GM18499 (cell line): ENCODE measurements at regions not wholly inside any gene's neighbourhood (a gene's known extent, or its start where the extent isn't known, plus 50 kb on each side); places are given as distances from the start of the nearest gene placed in this dataset.

ENCODE experiments used
- ATAC-seq: cut with Tn5 transposase; IDR thresholded peaks from one replicate; pipeline ENCODE4 v1.9.1; 2021; ENCODE audit warnings: moderate number of reproducible peaks; ENCODE audit not compliant: insufficient read depth, unreplicated experiment

DNA sequence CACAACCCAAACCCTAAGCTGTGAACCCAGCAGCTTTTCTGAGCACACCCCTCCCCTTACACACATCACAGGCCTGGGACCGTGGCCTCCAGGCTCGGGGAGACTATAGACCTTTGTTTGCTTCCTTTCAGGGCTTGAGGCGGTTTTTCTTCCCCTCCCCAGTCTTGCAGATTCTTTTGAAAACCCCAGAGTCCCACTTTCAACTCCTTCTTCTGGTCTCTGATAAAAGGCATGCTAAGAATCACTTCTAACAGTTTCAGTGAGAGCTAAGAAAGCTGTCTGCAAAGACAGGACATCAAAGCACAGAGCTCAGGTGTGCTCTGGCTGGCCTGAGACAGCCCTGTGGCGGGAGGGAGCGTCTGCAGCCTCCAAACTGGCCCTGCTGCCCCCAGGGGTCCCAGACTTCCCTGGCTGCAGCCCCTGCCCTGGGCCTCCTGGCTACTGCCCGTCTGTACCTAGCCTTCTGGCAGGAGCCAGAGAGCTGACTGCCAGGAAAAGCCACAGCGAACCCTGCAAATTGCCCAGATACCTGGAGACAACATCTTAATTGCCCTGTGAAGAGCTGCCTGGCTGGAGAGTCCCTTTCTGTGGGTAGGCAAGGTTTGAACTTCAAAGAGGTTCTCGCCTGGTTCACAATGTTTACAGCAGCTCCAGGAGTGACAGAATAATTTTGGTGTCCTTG is 138.9 kb downstream of the GADD45G start:
- ATAC-seq: no peak

DNA sequence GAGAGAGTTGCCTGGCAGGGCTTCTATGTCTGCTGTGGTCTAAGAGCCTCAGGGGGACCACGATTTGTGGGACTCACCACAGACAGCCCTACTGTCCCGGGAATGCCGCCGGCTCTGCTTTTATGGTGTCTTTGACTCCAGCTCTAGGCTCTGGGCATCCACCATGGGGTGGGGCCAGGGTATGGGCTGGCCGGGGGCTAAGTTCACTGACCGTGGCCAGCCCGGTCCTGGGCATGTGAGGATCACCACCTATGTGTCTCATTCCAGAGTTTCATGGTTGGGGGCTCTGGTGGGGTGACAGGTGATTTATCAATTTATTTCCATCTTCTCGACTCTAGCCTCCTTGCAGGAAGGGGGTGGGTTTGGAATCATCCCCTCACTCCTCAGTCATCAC is 139.4 kb downstream of the GADD45G start:
- ATAC-seq: no peak

DNA sequence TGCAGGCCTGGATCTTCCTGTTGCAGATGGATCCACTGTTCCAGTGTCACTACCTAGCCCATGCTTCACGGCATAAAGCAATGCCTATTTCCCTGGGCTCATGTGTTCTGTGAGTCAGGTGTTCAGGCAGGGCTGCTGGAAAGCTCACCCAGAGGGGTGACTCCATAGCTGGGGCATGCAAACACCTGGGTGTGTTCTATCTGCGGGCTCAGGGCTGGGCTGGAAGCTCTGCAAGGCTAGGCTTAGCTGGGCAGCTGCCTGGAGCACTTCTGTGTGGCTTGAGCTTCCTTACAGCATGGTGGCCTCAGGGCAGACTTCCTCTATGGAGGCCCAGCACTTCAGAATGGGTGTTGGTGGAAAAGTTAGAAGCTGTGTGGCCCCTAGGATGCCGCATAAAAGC is 139.9 kb downstream of the GADD45G start:
- no peak for ATAC-seq

DNA sequence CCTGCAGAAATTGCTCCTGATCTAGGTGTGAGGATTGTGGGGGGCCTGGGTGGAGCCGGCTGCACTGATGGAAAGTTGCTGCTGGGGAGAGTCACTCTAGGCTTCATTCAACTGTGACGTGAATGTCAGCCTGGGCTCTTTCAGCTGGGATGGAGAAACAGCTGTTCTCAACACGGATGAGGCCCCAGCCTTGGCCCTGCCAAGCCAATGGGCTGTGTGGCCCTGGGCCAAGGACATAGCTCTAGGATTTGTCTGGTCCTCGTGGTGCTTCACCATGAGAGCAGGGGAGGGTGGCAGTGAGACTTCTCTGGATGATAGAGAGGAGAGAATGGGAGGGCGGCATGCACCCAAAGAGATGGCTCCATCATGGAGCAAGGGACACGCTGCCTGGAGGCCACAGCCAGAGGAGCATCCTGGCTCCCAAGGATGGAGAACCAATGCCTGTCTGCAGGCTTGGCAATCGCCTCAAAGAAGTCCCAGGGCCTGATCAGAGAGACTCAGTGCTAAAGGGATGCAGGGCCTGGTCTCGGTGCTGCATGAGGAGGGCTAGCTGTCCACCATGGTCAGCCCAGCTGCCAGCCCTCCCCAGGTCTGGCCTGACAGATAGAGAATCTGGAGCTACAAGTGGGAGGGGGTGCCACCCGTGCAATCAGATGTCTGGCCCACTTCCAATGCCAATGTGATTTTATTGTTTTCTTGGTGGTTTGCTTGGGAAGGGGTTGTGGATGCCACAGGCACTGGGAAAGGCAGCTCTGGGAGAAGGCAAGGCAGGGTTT is 141.0 kb downstream of the GADD45G start:
- ATAC-seq: no peak

DNA sequence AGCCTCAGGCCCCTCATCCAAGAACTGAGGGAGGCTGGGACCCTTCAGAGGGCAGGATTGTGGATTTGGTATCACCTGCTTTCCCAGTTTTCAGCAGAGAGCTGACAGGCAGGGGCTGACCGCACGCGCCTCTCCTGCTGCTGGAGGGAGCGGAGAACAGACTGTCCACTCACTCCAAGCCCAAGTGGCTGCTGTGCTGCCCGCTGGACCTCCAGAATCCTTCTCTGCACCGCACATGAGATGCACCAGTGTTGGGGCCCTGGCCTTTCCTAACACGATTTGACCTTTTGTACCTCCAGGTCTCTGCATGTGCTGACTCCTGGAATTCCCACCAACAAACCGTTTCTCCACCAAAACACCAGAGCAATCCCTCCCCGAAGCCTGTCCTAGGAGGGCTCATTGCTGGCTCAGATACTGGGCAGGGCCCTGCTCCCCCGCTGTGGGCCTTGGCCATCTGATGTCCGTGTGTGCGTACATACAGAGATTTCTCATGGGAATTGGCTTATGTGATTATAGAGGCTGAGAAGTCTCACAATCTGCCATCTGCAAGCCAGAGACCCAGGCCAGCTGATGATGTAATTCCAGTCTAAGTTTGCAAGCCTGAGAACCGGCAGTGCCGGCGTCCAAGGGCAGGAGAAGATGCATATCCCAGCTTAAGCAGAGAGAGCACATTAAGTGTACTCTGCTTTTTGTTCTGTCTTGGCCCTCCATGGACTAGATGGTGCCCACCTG is 141.7 kb downstream of the GADD45G start:
- ATAC-seq: no peak

DNA sequence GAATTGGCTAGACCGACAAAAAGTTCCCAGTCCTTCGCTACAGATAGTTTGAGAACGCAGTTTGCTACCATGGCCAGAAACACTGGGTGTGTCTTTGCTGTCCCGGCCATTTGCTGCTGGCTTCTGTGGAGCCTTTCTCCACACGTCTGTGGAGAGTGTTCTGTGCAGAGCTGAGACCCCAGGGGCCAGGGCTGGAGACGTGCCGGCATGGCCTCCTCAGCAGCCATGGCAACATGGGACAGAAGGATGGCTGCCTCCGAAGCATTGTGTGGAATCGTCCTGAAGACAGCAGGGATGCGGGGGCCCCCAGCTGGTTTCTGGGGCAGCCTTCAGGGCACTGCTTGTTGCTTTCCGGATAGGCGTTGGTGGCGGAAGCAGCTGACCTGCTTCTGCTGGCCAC is 142.8 kb downstream of the GADD45G start:
- ATAC-seq: no peak

DNA sequence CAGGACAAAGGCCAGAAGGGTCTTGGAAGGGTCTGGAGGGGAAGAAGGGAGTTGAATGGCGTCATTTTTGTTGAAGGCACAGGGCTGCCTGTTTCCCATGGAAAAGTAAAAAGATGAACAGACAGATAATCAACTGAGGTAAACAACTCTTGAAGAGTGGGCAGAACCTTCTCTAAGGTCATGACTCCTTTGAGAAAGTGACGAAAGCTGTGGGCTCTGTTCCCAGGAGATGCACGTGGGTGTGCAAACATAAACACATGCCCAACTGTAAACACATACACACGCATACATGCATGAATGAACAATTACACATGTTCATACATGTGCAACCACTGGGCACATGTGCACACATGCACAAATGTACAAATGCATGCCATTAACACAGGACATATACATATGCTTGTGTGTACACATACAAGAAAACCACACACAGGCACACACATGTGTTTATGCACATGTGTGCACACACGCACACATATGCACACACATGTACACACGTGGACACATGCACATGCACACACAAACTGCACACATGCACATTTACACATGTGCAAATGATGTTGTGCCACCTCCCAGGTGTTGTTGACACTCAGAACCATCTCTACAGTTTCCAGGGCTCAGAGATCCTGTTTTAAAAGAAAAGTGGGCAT is 143.3 kb downstream of the GADD45G start:
- ATAC-seq: no peak

DNA sequence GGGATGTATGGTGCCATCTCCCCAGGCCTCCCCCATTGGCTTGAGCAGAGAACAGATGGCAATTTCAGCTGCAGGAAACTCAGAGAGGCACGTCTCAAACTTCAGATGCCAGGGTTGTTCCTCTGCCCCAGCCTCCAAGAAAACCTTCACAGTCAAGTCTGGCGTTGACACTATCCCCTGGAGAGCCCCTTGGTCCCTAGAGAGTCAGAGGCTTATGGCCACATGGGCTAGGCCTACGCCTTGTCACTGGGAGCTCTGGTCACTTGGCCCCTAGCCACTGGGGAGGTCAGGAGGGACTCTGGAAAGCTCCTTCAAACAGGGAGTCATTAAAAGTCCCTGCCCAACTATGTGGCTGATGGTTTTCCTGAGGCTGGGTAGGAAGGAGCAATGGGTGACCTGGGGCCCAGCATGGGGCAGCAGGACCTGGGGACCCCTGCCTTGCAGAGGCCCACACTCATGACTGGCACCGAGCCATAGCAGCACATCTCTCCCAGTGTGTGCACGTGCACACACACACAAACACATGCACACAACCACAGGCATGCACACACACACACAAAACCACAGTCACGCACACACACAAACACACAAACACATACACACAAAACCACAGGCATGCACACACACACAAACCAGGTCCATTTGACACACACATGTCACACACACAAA is 144.2 kb downstream of the GADD45G start:
- ATAC-seq: no peak

DNA sequence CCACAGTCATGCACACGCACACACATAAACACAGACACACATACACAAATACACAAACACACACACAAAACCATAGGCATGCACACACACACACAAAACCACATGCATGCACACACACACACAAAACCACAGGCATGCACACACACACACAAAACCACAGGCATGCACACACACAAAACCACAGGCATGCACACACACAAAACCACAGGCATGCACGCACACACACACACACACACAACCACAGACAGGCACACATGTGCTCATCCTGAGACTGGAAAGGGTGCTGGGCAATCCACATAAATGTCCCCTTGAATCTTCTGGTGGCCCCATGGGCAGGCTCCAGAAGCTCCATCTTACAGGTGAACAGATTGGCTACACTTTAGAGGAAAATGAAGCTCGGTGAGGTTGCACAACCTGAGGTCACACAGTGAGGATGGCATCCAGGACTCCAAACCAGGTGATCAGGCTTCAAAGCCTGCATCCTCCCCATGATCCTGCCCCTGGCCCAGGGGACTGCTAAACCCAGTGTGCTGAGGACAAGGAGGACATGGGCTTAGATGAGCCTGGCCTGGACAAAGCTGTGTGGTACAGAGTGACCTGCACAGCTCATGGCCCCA is 144.8 kb downstream of the GADD45G start:
- ATAC-seq: no peak

DNA sequence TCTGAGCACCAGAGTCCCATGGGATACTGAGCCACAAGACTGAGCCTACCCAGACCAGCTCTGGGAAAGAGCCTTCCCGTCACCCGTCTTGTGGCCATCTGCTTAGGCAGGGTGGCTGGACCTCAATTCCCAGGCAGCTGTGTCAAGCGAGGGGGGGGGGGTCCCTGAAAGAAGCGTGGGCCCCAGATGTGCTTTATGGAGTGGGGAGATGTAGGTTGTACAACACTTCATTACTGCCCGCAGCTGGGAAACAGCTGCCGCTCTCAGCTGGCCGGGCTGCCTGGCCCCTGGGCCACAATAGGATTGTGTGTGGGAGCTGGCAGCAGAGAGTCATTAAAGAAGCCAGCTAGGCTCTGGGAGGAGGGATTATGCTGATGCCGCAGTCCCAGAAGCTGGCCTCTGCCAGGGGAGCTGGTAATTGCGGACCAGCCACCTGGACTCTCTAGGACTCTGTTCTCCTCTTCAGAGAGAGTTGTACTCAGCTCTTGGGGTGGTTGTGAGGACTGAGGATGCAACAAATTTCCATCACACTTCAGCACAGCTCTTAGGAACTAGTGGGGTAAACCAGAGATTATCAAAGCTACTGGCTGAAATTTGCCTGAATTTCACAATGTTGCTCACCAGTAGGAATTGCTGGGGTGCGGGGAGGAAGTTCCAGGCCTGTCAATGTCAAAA is 145.4 kb downstream of the GADD45G start:
- no peak for ATAC-seq

DNA sequence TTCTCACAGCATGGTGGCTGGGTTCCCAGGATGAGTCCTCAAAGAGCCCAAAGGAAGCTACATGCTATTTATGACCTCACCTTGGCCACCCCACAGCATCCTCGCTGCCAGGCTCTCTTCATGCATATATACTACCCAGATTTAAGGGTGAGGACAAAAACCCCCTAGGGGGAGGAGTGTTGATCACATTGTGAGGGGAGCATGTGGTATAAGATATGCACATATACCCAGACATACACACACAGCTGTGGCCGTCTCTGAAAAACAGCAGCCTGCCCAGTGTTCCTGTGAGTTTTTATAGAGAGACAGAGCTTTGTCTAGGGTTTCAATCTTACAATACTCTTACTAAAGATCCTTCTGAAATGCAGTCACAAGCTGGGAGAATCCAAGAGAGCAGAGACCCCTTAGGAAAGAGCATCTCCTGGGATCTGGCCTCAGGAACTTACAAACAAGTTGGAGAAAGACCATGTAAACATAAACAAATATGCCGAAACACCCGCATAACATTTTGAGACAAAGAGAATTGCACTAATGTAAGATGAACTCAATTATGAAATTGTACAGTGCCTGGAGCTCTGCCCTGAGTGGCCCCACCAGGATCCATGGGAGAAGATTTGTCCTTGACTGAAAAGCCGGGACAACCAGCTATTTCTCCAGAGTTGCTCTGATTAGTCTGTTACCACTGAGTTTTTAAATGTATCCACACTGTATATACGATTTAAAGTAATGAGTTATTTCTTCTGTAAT is 146.4 kb downstream of the GADD45G start:
- ATAC-seq: no peak

DNA sequence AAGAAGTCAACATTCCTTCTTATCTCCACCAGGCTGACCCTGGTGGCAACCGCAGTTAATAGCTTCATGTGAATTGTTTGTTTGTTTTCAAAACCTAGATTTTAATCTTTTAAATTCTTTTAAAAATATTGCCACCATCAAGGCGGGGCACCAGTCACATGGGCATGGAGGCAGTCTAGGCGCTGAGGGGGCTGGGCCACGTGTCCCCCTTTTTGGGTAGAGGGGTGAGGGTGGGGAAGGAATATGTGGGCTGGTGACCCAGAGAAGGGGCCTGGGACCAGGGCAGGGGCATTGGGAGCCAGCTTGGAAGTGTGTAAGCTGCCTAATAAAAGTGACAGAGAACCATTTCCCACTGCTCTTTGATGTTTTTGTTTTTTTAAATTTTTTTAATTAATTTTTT is 147.3 kb downstream of the GADD45G start:
- ATAC-seq: no peak

DNA sequence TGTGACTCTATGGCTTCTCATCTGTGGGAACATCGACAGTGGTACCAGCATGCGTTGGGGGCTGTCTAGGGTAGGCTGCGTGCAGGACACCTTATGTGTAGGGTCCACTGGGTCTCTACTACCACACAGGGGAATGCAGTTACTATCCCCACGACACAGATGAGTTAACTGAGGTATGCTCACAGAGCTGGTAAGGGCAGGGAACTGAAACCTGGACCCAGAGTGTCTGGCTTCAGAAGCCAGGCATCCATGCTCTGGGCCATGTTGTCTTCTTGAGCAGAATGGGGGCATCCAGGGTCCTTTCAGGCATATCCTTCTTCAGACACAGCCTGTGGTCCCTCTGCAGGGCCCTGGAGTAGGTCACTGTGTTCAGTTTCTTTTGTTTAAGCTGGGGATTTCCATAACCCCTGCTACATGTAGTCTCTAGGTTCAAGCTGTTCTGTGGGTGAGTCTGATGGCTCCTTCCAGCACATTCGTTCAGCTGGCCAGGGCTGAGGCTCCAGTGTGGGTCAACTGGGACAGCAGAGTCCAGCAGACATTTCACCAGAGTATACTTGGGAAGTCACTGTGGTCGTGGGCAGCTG is 148.8 kb downstream of the GADD45G start:
- ATAC-seq: no peak

DNA sequence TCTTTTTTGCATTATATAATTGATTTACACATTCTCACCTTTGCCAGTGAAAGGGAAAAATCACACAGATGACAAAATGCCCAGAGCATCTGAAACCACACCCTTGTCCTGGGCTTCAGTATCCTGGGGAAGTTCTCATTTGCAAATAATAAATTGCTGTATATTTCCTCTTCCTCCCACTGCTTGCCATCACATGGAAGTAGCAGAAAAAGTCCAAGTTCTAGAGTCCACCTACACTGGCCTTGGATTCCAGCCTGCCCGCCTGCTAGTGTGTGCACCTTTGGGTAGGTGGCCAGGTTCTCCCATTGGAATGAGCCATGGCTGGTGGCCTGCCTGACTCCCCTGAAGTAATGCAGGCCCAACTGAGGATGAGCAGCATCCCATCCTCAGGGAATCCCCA is 149.4 kb downstream of the GADD45G start:
- no peak for ATAC-seq

DNA sequence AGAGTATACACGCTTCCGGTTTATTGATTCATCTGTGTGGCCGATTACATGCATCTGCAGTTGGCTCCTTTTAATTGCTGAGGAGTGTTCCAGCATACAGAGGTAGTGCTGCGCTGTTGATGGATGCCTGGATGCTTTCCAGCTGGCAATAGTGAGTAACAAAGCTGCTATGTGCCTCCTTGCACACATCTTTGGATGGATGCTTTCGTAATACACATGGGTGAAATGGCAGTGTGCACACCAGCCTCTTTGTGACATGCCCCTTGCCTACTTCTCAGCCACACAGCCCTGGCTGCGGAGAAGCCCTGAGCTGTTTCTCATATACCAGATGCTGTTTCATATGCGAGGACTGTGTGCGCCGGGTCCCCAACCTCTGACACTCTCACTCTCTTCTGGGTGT is 151.0 kb downstream of the GADD45G start:
- ATAC-seq: no peak

DNA sequence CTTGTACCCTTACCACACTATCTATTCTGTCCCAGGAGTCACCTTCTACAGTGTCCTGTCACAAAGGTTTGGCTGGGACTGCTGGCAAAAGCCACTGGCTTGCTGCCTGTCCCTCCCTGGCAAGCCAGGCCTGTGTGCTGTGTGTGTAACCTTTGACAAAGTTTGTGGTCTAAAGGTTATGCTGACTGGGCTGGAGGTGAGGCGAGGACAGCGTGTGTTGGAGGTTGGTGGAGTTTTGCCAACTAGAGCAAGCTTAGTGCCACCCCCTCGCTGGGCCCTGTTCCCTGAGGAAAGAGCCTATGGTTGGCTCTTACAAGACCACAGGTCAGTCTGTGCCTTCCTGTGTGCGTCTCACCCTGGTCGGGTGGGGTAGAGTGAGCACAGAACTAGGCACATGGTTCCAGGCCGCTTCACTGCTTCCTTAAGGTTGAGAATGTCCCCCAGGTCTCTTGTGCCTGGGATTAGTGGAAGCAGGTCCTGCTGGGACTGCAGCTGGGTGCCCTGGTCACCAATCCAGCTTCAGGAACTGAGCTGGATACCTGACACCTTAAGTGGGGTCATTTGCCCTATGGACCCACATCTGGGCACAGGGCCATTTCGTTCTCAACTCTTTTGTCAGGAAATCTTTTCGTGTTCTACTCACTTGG is 152.2 kb downstream of the GADD45G start:
- ATAC-seq: no peak

DNA sequence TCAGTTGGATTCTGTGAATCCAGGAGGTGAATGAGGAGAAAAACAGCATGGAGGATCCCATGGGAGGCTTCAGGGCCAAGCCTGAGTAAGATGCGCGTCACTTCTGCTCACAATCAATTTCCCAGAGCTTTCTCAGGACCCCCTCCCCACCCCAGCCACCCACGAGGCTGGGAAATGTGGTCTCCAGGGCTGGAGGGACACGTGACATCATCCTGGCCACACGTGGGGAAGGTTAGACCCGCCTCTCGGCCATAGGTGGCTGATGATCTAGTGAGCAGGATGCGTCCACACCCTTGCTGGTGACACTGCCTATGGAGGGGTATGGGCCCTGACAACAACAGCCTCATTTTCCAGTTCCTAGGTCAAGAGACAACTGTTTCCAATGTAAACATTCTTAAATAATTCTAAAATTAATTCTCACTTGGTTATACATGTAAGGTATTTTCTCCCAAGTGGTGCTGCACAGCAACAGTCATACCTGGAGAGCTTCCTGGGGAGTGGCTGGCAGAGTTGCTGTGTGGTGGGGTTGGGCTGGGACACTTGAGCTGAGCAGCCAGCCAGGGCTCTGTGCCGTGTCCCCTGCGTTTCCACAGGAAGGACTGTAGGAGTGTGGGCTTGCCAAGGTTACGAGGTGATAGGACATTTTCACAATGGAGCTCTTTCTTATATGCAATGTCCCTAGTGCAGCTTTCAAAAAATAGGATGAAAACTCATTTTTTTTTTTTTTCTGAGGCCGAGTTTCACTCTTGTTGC is 153.1 kb downstream of the GADD45G start:
- no peak for ATAC-seq
